H9 (cell line): ENCODE measurements at regions not wholly inside any gene's neighbourhood (a gene's known extent, or its start where the extent isn't known, plus 50 kb on each side); places are given as distances from the start of the nearest gene placed in this dataset.

Experiments used
- DNase-seq: peaks from one replicate; pipeline ENCODE4 v3.0.0-alpha.2; 2017
- H2AFZ ChIP-seq: one replicate; pipeline ENCODE4 v1.6.1; 2013; ENCODE audit warnings: mild to moderate bottlenecking, low read length, control low read depth, moderate library complexity
- H2AK5ac ChIP-seq: 2 replicates; pipeline ENCODE4 v1.6.1; 2013; ENCODE audit warnings: low read length, control low read depth, mixed read lengths; ENCODE audit not compliant: insufficient read length
- H2BK120ac ChIP-seq: one replicate; pipeline ENCODE4 v1.6.1; 2013; ENCODE audit warnings: low read depth, mild to moderate bottlenecking, low read length, control low read depth, inconsistent platforms; ENCODE audit not compliant: poor library complexity, severe bottlenecking
- H2BK12ac ChIP-seq: 2 replicates; pipeline ENCODE4 v1.6.1; 2013; ENCODE audit warnings: low read length, control low read depth, mixed read lengths, low read depth; ENCODE audit not compliant: insufficient read length
- H2BK15ac ChIP-seq: 2 replicates; pipeline ENCODE4 v1.6.1; 2013; ENCODE audit warnings: low read depth, low read length, control low read depth
- H2BK20ac ChIP-seq: one replicate; pipeline ENCODE4 v1.6.1; 2013; ENCODE audit warnings: low read depth, mild to moderate bottlenecking, low read length, control low read depth, inconsistent platforms; ENCODE audit not compliant: poor library complexity, severe bottlenecking
- H2BK5ac ChIP-seq: 2 replicates; pipeline ENCODE4 v1.6.1; 2013; ENCODE audit warnings: low read length, control low read depth, mixed read lengths; ENCODE audit not compliant: insufficient read length
- H3K14ac ChIP-seq: 2 replicates; pipeline ENCODE4 v1.6.1; 2013; ENCODE audit warnings: low read length, control low read depth; ENCODE audit not compliant: insufficient read depth
- H3K18ac ChIP-seq: 2 replicates; pipeline ENCODE4 v1.6.1; 2013; ENCODE audit warnings: low read depth, mild to moderate bottlenecking, mixed read lengths, low read length, control low read depth; ENCODE audit not compliant: insufficient read length
- H3K23ac ChIP-seq: 2 replicates; pipeline ENCODE4 v1.6.1; 2013; ENCODE audit warnings: low read length, control low read depth, mixed read lengths, low read depth; ENCODE audit not compliant: insufficient read length
- H3K23me2 ChIP-seq: 2 replicates; pipeline ENCODE4 v1.6.1; 2013; ENCODE audit warnings: low read depth, mild to moderate bottlenecking, mixed read lengths, low read length, control low read depth; ENCODE audit not compliant: insufficient read length, poor library complexity, severe bottlenecking
- H3K27ac ChIP-seq: 2 replicates; pipeline ENCODE4 v1.5.1; 2013; ENCODE audit warnings: low read length, control low read depth, mixed read lengths, low read depth; ENCODE audit not compliant: insufficient read length
- H3K27me3 ChIP-seq: 2 replicates; pipeline ENCODE4 v1.6.1; 2013; ENCODE audit warnings: low read length, control low read depth, inconsistent platforms; ENCODE audit not compliant: insufficient read depth
- H3K4ac ChIP-seq: 2 replicates; pipeline ENCODE4 v1.6.1; 2013; ENCODE audit warnings: low read depth, mild to moderate bottlenecking, control low read depth, inconsistent platforms, low read length, moderate library complexity
- H3K4me1 ChIP-seq: 2 replicates; pipeline ENCODE4 v1.6.1; 2013; ENCODE audit warnings: low read length, control low read depth, inconsistent platforms; ENCODE audit not compliant: insufficient read depth
- H3K4me2 ChIP-seq: 2 replicates; pipeline ENCODE4 v1.6.1; 2013; ENCODE audit warnings: low read length, control low read depth, mixed read lengths; ENCODE audit not compliant: insufficient read length, insufficient read depth
- H3K56ac ChIP-seq: 2 replicates; pipeline ENCODE4 v1.6.1; 2013; ENCODE audit warnings: low read depth, mild to moderate bottlenecking, mixed read lengths, low read length, control low read depth; ENCODE audit not compliant: insufficient read length
- H3K79me1 ChIP-seq: 2 replicates; pipeline ENCODE4 v1.6.1; 2013; ENCODE audit warnings: low read depth, mild to moderate bottlenecking, moderate library complexity, low read length, control low read depth, inconsistent platforms; ENCODE audit not compliant: insufficient read depth, poor library complexity, severe bottlenecking
- H3K79me2 ChIP-seq: 2 replicates; pipeline ENCODE4 v1.6.1; 2013; ENCODE audit warnings: low read length, control low read depth, inconsistent platforms; ENCODE audit not compliant: insufficient read depth
- H3K9ac ChIP-seq: 2 replicates; pipeline ENCODE4 v1.6.1; 2013; ENCODE audit warnings: low read length, control low read depth, mixed read lengths; ENCODE audit not compliant: insufficient read length; ENCODE audit errors: extremely low read depth
- H3K9me3 ChIP-seq: one replicate; pipeline ENCODE4 v1.6.1; 2013; ENCODE audit warnings: low read depth, low read length, inconsistent platforms; ENCODE audit not compliant: control insufficient read depth
- H3T11ph ChIP-seq: one replicate; pipeline ENCODE4 v1.6.1; 2013; ENCODE audit warnings: mild to moderate bottlenecking, low read length, control low read depth, inconsistent platforms
- H4K20me1 ChIP-seq: one replicate; pipeline ENCODE4 v1.6.1; 2013; ENCODE audit not compliant: control insufficient read depth, insufficient read length, insufficient read depth
- H4K5ac ChIP-seq: 2 replicates; pipeline ENCODE4 v1.6.1; 2013; ENCODE audit warnings: low read depth, mild to moderate bottlenecking, mixed read lengths, low read length, control low read depth; ENCODE audit not compliant: insufficient read length
- H4K8ac ChIP-seq: replicated peaks from 2 replicates; pipeline ENCODE4 v1.6.1; 2013; ENCODE audit warnings: low read length, control low read depth, mixed read lengths, low read depth; ENCODE audit not compliant: insufficient read length
- H4K91ac ChIP-seq: 2 replicates; pipeline ENCODE4 v1.6.1; 2013; ENCODE audit warnings: low read depth, mild to moderate bottlenecking, moderate library complexity, mixed read lengths, low read length, control low read depth; ENCODE audit not compliant: insufficient read length
- H3K27ac Mint-ChIP-seq, 3 experiments: 2 replicates in 2 of 3; 3 replicates in 1 of 3; pipeline ENCODE4 v1.8.0; 2020 to 2021; ENCODE audit warnings: mixed read lengths in 3 of 3, mild to moderate bottlenecking in 1 of 3, moderate library complexity in 1 of 3
- H3K27me3 Mint-ChIP-seq: 2 replicates; pipeline ENCODE4 v1.8.0; 2021; ENCODE audit warnings: low read depth, mild to moderate bottlenecking, moderate library complexity, mixed read lengths
- H3K36me3 Mint-ChIP-seq, 3 experiments: 2 replicates in 2 of 3; 3 replicates in 1 of 3; pipeline ENCODE4 v1.8.0; 2020 to 2021; ENCODE audit warnings: low read depth in 3 of 3, mixed read lengths in 3 of 3; ENCODE audit not compliant: insufficient read depth in 1 of 3
- H3K4me1 Mint-ChIP-seq, 2 experiments: 2 replicates each; pipeline ENCODE4 v1.8.0; 2020; ENCODE audit warnings: mixed read lengths in 2 of 2
- H3K4me3 Mint-ChIP-seq, 2 experiments: 2 replicates in 1 of 2; 3 replicates in 1 of 2; pipeline ENCODE4 v1.8.0; 2020 to 2021; ENCODE audit warnings: mild to moderate bottlenecking in 2 of 2, mixed read lengths in 2 of 2, moderate library complexity in 1 of 2
- H3K9me3 Mint-ChIP-seq, 2 experiments: 2 replicates in 1 of 2; 3 replicates in 1 of 2; pipeline ENCODE4 v1.8.0; 2020; ENCODE audit warnings: mild to moderate bottlenecking in 2 of 2, mixed read lengths in 2 of 2, moderate library complexity in 1 of 2
- WGBS: extraction: QIAGEN DNeasy Blood & Tissue Kit; methylation state at CpG from one replicate; pipeline ENCODE4 v1.1.7; 2013; ENCODE audit warnings: missing lambda C conversion rate, low lambda C conversion rate, mixed read lengths; ENCODE audit not compliant: insufficient read length; ENCODE audit errors: extremely low coverage; 5-methylcytosine and 5-hydroxymethylcytosine counted together
- TF ChIP-seq, protein P1 (sequence below): fragments of 200-600 bp; sonication (generic); conservative IDR thresholded peaks from 3 replicates; pipeline ENCODE4 v1.8.0; 2021; ENCODE audit warnings: antibody characterized with exemption, mild to moderate bottlenecking

DNA sequence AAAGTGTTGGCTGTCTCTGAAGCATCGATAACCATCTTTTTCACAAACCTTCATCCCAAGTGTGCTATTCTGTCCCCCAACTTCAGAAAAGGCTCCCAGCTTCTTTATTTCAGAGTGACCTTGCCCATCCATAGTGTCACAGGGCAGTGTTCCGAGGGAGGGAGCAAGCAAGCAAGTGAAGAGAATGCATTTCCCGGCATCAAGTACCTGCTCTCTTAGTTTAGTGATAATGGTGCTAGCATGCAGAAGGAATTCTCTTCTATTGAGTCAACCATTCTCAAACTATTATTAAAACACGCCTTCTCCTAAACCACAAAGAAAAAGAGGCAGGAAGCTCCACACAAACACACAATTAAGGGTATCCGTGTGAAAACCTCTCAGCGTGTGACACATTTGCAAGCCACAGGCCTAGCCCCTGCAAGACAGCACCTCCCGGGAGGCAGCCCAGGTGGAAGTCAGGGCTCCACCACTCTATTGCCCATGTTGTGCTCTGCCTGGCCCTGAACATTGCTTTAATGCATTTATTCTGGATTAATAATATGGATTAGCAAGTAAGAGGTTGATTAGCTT lies 504.9 kb downstream of the GALR1 start:
- Mint-ChIP-seq H3K27ac (peak overlapping the region in 2 of 3 experiments; percentile 52 to 59; a peak in 2 of 7 replicates), H3K4me3 (peak overlapping the region in 1 of 2 experiments; percentile 16; a peak in 1 of 5 replicates), H3K36me3 (no peaks in the 10 kb centered on the region), H3K9me3 (peaks cover 0 to 2% of the 10 kb centered on the region in 2 experiments; a peak in 2 of 5 replicates), H3K27me3 (peaks cover 2% of the 10 kb centered on the region), H3K4me1 (peaks cover 31 to 33% of the 10 kb centered on the region in 2 experiments)
- H2AK5ac ChIP-seq: no peak overlapping the region
- H3K9me3 ChIP-seq: no peaks in the 10 kb centered on the region
- no peaks in the 10 kb centered on the region for H3K79me2 ChIP-seq
- H2BK20ac ChIP-seq: no peak overlapping the region
- no peak overlapping the region for H3K23ac ChIP-seq
- peak; percentile 61 for DNase-seq
- H2BK120ac ChIP-seq: no peak overlapping the region
- no peaks in the 10 kb centered on the region for H3K27me3 ChIP-seq
- no CpG with 5 or more reads among the region's 7 CpGs for WGBS
- no peak overlapping the region for H3K18ac ChIP-seq
- H3K4me2 ChIP-seq: peak overlapping the region; percentile 5
- H3K9ac ChIP-seq: no peak overlapping the region
- H3K79me1 ChIP-seq: no peaks in the 10 kb centered on the region
- H3K27ac ChIP-seq: no peak overlapping the region
- H3K4ac ChIP-seq: no peak overlapping the region
- H2AFZ ChIP-seq: no peak overlapping the region
- no peak overlapping the region for H3K56ac ChIP-seq
- no peak overlapping the region for H3K14ac ChIP-seq
- H4K20me1 ChIP-seq: no peaks in the 10 kb centered on the region
- H4K8ac ChIP-seq: no peak overlapping the region
- H2BK15ac ChIP-seq: no peak overlapping the region
- 0 out of 2 replicates have a peak, but pooled peaks cover 9% of the 10 kb centered on the region for H3K4me1 ChIP-seq
- no peak overlapping the region for H2BK5ac ChIP-seq
- no peak overlapping the region for H4K5ac ChIP-seq
- TF ChIP-seq, protein P1, sequence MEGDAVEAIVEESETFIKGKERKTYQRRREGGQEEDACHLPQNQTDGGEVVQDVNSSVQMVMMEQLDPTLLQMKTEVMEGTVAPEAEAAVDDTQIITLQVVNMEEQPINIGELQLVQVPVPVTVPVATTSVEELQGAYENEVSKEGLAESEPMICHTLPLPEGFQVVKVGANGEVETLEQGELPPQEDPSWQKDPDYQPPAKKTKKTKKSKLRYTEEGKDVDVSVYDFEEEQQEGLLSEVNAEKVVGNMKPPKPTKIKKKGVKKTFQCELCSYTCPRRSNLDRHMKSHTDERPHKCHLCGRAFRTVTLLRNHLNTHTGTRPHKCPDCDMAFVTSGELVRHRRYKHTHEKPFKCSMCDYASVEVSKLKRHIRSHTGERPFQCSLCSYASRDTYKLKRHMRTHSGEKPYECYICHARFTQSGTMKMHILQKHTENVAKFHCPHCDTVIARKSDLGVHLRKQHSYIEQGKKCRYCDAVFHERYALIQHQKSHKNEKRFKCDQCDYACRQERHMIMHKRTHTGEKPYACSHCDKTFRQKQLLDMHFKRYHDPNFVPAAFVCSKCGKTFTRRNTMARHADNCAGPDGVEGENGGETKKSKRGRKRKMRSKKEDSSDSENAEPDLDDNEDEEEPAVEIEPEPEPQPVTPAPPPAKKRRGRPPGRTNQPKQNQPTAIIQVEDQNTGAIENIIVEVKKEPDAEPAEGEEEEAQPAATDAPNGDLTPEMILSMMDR: no peak
- no peak overlapping the region for H2BK12ac ChIP-seq
- H4K91ac ChIP-seq: no peak overlapping the region
- no peaks in the 10 kb centered on the region for H3K23me2 ChIP-seq
- no peak overlapping the region for H3T11ph ChIP-seq
